ENCODE measurements at regions not wholly inside any gene's neighbourhood (a gene's known extent, or its start where the extent isn't known, plus 50 kb on each side); places are given as distances from the start of the nearest gene placed in this dataset.

GRCh38 chr6:37556881-37557644, 57.4 kb upstream of the CCDC167 start:
- DNase-seq (ENCODE audit: low read depth in 2 of 2), result no peak

- no peak for DNase-seq (ENCODE audit: low read depth in 2 of 2)
These were observed 55.5 kb upstream of the CCDC167 start for GRCh38 chr6:37555040-37555781.

- no peak for DNase-seq (ENCODE audit: low read depth in 2 of 2)
These were observed 54.8 kb upstream of the CCDC167 start for GRCh38 chr6:37554480-37554819.

GRCh38 chr6:37552267-37552666, 52.6 kb upstream of the CCDC167 start:
- no peak for DNase-seq (ENCODE audit: low read depth in 2 of 2)

- DNase-seq (ENCODE audit: low read depth in 2 of 2), result no peak
These were observed 52.2 kb upstream of the CCDC167 start for GRCh38 chr6:37551867-37552266.

- no peak for DNase-seq (ENCODE audit: low read depth in 2 of 2)
These were observed 51.8 kb upstream of the CCDC167 start for GRCh38 chr6:37551446-37551845.

GRCh38 chr6:37551002-37551401, 51.3 kb upstream of the CCDC167 start:
- DNase-seq (ENCODE audit: low read depth in 2 of 2), result no peak

GRCh38 chr6:37550191-37550831, 50.6 kb upstream of the CCDC167 start:
- no peak for DNase-seq (ENCODE audit: low read depth in 2 of 2)

GRCh38 chr6:37549558-37549957, 49.9 kb upstream of the CCDC167 start:
- no peak for DNase-seq (ENCODE audit: low read depth in 2 of 2)
